ENCODE measurements at regions not wholly inside any gene's neighbourhood (a gene's known extent, or its start where the extent isn't known, plus 50 kb on each side); places are given as distances from the start of the nearest gene placed in this dataset.

DNA sequence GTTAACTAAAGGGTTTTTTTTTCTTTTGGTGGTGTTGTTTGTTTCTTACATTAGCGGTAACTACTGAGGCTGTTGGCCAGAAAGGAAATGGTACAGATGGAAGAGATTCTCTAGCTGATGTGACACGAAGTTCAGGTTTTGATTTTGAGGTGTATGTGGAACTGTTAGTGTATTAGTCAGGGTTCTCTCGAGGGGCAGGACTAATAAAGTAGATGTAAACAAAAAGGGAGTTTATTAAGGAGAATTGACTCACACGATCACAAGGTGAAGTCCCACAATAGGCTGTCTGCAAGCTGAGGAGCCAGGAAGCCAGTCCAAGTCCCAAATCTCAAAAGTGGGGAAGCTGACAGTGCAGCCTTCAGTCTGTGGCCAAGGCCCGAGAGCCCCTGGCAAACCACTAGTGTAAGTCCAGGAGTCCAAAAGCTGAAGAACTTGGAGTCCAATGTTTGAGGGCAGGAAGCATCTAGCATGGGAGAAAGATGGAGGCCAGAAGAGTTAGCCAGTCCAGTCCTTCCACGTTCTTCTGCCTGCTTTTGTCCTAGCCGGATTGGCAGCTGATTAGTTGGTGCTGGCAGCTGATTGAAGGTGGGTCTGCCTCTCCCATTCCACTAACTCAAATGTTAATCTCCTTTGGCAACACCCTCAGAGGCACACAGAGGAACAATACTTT, 577.6 kb downstream of the EFNB2 start:
- TF ChIP-seq ZBTB8A (tag by site-specific recombination; IDR thresholded peaks at IDR 0.05), result no peak
- TF ChIP-seq, protein P1, sequence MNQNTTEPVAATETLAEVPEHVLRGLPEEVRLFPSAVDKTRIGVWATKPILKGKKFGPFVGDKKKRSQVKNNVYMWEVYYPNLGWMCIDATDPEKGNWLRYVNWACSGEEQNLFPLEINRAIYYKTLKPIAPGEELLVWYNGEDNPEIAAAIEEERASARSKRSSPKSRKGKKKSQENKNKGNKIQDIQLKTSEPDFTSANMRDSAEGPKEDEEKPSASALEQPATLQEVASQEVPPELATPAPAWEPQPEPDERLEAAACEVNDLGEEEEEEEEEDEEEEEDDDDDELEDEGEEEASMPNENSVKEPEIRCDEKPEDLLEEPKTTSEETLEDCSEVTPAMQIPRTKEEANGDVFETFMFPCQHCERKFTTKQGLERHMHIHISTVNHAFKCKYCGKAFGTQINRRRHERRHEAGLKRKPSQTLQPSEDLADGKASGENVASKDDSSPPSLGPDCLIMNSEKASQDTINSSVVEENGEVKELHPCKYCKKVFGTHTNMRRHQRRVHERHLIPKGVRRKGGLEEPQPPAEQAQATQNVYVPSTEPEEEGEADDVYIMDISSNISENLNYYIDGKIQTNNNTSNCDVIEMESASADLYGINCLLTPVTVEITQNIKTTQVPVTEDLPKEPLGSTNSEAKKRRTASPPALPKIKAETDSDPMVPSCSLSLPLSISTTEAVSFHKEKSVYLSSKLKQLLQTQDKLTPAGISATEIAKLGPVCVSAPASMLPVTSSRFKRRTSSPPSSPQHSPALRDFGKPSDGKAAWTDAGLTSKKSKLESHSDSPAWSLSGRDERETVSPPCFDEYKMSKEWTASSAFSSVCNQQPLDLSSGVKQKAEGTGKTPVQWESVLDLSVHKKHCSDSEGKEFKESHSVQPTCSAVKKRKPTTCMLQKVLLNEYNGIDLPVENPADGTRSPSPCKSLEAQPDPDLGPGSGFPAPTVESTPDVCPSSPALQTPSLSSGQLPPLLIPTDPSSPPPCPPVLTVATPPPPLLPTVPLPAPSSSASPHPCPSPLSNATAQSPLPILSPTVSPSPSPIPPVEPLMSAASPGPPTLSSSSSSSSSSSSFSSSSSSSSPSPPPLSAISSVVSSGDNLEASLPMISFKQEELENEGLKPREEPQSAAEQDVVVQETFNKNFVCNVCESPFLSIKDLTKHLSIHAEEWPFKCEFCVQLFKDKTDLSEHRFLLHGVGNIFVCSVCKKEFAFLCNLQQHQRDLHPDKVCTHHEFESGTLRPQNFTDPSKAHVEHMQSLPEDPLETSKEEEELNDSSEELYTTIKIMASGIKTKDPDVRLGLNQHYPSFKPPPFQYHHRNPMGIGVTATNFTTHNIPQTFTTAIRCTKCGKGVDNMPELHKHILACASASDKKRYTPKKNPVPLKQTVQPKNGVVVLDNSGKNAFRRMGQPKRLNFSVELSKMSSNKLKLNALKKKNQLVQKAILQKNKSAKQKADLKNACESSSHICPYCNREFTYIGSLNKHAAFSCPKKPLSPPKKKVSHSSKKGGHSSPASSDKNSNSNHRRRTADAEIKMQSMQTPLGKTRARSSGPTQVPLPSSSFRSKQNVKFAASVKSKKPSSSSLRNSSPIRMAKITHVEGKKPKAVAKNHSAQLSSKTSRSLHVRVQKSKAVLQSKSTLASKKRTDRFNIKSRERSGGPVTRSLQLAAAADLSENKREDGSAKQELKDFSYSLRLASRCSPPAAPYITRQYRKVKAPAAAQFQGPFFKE (tag by site-specific recombination; IDR thresholded peaks at IDR 0.05; ENCODE audit: borderline replicate concordance), result no peak
- TF ChIP-seq, protein P2, sequence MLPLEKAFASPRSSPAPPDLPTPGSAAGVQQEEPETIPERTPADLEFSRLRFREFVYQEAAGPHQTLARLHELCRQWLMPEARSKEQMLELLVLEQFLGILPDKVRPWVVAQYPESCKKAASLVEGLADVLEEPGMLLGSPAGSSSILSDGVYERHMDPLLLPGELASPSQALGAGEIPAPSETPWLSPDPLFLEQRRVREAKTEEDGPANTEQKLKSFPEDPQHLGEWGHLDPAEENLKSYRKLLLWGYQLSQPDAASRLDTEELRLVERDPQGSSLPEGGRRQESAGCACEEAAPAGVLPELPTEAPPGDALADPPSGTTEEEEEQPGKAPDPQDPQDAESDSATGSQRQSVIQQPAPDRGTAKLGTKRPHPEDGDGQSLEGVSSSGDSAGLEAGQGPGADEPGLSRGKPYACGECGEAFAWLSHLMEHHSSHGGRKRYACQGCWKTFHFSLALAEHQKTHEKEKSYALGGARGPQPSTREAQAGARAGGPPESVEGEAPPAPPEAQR (tag by site-specific recombination; IDR thresholded peaks at IDR 0.05), result no peak
- no peak for TF ChIP-seq ZNF768 (tag by site-specific recombination; IDR thresholded peaks at IDR 0.05)
- TF ChIP-seq ZNF155 (tag by site-specific recombination; IDR thresholded peaks at IDR 0.05), result no peak
- TF ChIP-seq, protein P3, sequence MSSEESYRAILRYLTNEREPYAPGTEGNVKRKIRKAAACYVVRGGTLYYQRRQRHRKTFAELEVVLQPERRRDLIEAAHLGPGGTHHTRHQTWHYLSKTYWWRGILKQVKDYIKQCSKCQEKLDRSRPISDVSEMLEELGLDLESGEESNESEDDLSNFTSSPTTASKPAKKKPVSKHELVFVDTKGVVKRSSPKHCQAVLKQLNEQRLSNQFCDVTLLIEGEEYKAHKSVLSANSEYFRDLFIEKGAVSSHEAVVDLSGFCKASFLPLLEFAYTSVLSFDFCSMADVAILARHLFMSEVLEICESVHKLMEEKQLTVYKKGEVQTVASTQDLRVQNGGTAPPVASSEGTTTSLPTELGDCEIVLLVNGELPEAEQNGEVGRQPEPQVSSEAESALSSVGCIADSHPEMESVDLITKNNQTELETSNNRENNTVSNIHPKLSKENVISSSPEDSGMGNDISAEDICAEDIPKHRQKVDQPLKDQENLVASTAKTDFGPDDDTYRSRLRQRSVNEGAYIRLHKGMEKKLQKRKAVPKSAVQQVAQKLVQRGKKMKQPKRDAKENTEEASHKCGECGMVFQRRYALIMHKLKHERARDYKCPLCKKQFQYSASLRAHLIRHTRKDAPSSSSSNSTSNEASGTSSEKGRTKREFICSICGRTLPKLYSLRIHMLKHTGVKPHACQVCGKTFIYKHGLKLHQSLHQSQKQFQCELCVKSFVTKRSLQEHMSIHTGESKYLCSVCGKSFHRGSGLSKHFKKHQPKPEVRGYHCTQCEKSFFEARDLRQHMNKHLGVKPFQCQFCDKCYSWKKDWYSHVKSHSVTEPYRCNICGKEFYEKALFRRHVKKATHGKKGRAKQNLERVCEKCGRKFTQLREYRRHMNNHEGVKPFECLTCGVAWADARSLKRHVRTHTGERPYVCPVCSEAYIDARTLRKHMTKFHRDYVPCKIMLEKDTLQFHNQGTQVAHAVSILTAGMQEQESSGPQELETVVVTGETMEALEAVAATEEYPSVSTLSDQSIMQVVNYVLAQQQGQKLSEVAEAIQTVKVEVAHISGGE (tag by site-specific recombination; conservative IDR thresholded peaks at IDR 0.05; ENCODE audit: low read depth), result no peak
- TF ChIP-seq, protein P4, sequence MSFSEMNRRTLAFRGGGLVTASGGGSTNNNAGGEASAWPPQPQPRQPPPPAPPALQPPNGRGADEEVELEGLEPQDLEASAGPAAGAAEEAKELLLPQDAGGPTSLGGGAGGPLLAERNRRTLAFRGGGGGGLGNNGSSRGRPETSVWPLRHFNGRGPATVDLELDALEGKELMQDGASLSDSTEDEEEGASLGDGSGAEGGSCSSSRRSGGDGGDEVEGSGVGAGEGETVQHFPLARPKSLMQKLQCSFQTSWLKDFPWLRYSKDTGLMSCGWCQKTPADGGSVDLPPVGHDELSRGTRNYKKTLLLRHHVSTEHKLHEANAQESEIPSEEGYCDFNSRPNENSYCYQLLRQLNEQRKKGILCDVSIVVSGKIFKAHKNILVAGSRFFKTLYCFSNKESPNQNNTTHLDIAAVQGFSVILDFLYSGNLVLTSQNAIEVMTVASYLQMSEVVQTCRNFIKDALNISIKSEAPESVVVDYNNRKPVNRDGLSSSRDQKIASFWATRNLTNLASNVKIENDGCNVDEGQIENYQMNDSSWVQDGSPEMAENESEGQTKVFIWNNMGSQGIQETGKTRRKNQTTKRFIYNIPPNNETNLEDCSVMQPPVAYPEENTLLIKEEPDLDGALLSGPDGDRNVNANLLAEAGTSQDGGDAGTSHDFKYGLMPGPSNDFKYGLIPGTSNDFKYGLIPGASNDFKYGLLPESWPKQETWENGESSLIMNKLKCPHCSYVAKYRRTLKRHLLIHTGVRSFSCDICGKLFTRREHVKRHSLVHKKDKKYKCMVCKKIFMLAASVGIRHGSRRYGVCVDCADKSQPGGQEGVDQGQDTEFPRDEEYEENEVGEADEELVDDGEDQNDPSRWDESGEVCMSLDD (tag by site-specific recombination; IDR thresholded peaks at IDR 0.05), result no peak
- TF ChIP-seq ZNF629 (tag by site-specific recombination; IDR thresholded peaks at IDR 0.05), result no peak
- no peak for TF ChIP-seq ZNF19 (tag by site-specific recombination; IDR thresholded peaks at IDR 0.05; ENCODE audit: low read depth)
- no peak for TF ChIP-seq SP2 (tag by site-specific recombination; IDR thresholded peaks at IDR 0.05)
- TF ChIP-seq, protein P5, sequence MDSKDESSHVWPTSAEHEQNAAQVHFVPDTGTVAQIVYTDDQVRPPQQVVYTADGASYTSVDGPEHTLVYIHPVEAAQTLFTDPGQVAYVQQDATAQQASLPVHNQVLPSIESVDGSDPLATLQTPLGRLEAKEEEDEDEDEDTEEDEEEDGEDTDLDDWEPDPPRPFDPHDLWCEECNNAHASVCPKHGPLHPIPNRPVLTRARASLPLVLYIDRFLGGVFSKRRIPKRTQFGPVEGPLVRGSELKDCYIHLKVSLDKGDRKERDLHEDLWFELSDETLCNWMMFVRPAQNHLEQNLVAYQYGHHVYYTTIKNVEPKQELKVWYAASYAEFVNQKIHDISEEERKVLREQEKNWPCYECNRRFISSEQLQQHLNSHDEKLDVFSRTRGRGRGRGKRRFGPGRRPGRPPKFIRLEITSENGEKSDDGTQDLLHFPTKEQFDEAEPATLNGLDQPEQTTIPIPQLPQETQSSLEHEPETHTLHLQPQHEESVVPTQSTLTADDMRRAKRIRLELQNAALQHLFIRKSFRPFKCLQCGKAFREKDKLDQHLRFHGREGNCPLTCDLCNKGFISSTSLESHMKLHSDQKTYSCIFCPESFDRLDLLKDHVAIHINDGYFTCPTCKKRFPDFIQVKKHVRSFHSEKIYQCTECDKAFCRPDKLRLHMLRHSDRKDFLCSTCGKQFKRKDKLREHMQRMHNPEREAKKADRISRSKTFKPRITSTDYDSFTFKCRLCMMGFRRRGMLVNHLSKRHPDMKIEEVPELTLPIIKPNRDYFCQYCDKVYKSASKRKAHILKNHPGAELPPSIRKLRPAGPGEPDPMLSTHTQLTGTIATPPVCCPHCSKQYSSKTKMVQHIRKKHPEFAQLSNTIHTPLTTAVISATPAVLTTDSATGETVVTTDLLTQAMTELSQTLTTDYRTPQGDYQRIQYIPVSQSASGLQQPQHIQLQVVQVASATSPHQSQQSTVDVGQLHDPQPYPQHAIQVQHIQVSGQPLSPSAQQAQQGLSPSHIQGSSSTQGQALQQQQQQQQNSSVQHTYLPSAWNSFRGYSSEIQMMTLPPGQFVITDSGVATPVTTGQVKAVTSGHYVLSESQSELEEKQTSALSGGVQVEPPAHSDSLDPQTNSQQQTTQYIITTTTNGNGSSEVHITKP (tag by site-specific recombination; IDR thresholded peaks at IDR 0.05), result no peak
- no peak for TF ChIP-seq ZNF510 (tag by site-specific recombination; IDR thresholded peaks at IDR 0.05; ENCODE audit: insufficient replicate concordance)
- TF ChIP-seq, protein P6, sequence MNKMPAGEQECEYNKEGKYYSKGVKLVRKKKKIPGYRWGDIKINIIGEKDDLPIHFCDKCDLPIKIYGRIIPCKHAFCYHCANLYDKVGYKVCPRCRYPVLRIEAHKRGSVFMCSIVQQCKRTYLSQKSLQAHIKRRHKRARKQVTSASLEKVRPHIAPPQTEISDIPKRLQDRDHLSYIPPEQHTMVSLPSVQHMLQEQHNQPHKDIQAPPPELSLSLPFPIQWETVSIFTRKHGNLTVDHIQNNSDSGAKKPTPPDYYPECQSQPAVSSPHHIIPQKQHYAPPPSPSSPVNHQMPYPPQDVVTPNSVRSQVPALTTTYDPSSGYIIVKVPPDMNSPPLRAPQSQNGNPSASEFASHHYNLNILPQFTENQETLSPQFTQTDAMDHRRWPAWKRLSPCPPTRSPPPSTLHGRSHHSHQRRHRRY (tag by site-specific recombination; IDR thresholded peaks at IDR 0.05), result no peak
- no peak for TF ChIP-seq TRIM28 (IDR thresholded peaks at IDR 0.05; ENCODE audit: borderline replicate concordance, low read length)
- TF ChIP-seq KLF7 (tag by site-specific recombination; IDR thresholded peaks at IDR 0.05; ENCODE audit: borderline replicate concordance), result no peak
- H3K27ac ChIP-seq (ENCODE audit: extremely low read depth, low read depth, low read length), result no peak overlapping the region
- POLR2A ChIA-PET, result no interaction called here
- no peak overlapping the region for H3K4me3 ChIP-seq (ENCODE audit: low read depth, low read length)
- no peaks in the 10 kb centered on the region for H3K9me3 ChIP-seq (ENCODE audit: control insufficient read depth, insufficient read depth, low read depth, low read length)
- H3K4me1 ChIP-seq (ENCODE audit: control insufficient read depth, insufficient read depth, low read length), result no peaks in the 10 kb centered on the region
- no peaks in the 10 kb centered on the region for H3K36me3 ChIP-seq (ENCODE audit: control insufficient read depth in 2 of 2, insufficient read depth in 1 of 2, low read length in 2 of 2)
- CTCF ChIA-PET, result interaction anchor here (0.6 kb wide), 2 partner anchors 157 to 580 kb away, joined by 3 read pairs; no protein-coding TSS in a partner anchor
